ENCODE measurements at regions not wholly inside any gene's neighbourhood (a gene's known extent, or its start where the extent isn't known, plus 50 kb on each side); places are given as distances from the start of the nearest gene placed in this dataset.

DNA sequence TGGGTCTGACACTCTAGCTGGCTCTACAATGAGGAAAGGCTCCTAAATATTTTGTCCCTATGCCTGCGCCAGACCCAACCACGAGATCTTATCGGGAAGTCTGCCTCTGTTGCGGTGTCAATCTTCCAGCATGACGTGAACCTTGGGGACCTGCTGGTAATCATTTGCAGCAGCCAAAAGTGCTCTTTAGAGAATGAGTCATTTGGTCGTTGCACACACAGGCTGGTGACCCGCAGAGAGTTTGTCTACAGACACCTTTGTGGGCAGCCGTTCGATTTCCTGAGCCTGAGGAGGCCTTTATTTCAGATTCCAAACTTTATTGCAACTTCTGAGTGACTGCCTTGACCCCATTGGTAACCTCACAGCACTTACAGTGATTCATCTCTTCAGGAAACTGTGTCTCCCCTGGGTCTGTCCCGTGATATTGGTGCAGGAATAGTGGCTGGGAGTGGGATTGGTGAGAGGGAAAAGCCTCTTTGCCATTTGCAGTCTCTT, 326.1 kb downstream of the NSG2 start (continued):
- TF ChIP-seq CBX8 (IDR thresholded peaks at IDR 0.05; ENCODE audit: borderline replicate concordance, low read depth, low read length): no peak
- no peak for TF ChIP-seq EGR1 (IDR thresholded peaks at IDR 0.05; ENCODE audit: borderline replicate concordance, low read depth, low read length)
- no peak for TF ChIP-seq YY1 (IDR thresholded peaks at IDR 0.05; ENCODE audit: low read depth, low read length)
